ENCODE measurements at regions not wholly inside any gene's neighbourhood (a gene's known extent, or its start where the extent isn't known, plus 50 kb on each side); places are given as distances from the start of the nearest gene placed in this dataset.

DNA sequence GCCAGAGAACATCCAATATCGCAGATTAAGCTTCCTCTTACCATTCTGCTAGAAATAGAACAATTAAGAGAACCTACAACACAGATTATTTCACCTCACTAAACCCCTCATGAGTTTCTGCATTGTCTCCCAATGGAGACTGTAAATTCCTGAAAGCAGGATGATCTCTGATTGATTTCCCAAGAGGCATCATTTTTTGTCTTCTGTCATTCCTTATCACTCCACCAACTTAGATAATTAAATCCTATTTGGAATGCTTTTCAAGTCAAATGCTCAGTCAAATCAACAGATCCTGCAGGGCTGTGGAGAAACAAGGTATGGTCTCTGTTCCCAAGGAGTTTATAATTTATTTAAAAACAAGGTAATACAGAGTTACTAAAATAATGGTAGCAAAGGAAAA, 161.5 kb downstream of the MTERF1 start:
- CTCF ChIA-PET: no interaction called here
- Mint-ChIP-seq H3K27ac (no peak overlapping the region), H3K9me3 (0 out of 2 replicates have a peak, but pooled peaks cover 3% of the 10 kb centered on the region), H3K4me1 (peaks cover 5% of the 10 kb centered on the region; the same call in 1 of the 2 replicates), H3K4me3 (no peak overlapping the region), H3K36me3 (no peaks in the 10 kb centered on the region), H3K27me3 (ENCODE audit: low read depth) (no peaks in the 10 kb centered on the region)
- TF ChIP-seq ZNF423 (CRISPR knock-in tag; IDR thresholded peaks at IDR 0.05) (no peak), ESRRA (CRISPR knock-in tag; IDR thresholded peaks at IDR 0.05; ENCODE audit: borderline replicate concordance) (no peak), ELF4 (CRISPR knock-in tag; IDR thresholded peaks at IDR 0.05; ENCODE audit: low read depth) (no peak), SMAD4 (CRISPR knock-in tag; IDR thresholded peaks at IDR 0.05) (no peak), MXD4 (CRISPR knock-in tag; IDR thresholded peaks at IDR 0.05; ENCODE audit: borderline replicate concordance) (no peak), SOX15 (CRISPR knock-in tag; IDR thresholded peaks at IDR 0.05) (no peak), ZNF219 (CRISPR knock-in tag; IDR thresholded peaks at IDR 0.05; ENCODE audit: borderline replicate concordance) (no peak), SMAD3 (CRISPR knock-in tag; IDR thresholded peaks at IDR 0.05; ENCODE audit: borderline replicate concordance) (no peak), ETV6 (CRISPR knock-in tag; IDR thresholded peaks at IDR 0.05) (no peak), ZNF671 (CRISPR knock-in tag; IDR thresholded peaks at IDR 0.05) (no peak)
- TF ChIP-seq, protein P1, sequence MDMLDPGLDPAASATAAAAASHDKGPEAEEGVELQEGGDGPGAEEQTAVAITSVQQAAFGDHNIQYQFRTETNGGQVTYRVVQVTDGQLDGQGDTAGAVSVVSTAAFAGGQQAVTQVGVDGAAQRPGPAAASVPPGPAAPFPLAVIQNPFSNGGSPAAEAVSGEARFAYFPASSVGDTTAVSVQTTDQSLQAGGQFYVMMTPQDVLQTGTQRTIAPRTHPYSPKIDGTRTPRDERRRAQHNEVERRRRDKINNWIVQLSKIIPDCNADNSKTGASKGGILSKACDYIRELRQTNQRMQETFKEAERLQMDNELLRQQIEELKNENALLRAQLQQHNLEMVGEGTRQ (CRISPR knock-in tag; IDR thresholded peaks at IDR 0.05): no peak
- TF ChIP-seq, protein P2, sequence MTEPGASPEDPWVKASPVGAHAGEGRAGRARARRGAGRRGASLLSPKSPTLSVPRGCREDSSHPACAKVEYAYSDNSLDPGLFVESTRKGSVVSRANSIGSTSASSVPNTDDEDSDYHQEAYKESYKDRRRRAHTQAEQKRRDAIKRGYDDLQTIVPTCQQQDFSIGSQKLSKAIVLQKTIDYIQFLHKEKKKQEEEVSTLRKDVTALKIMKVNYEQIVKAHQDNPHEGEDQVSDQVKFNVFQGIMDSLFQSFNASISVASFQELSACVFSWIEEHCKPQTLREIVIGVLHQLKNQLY (CRISPR knock-in tag; IDR thresholded peaks at IDR 0.05): no peak
- TF ChIP-seq, protein P3, sequence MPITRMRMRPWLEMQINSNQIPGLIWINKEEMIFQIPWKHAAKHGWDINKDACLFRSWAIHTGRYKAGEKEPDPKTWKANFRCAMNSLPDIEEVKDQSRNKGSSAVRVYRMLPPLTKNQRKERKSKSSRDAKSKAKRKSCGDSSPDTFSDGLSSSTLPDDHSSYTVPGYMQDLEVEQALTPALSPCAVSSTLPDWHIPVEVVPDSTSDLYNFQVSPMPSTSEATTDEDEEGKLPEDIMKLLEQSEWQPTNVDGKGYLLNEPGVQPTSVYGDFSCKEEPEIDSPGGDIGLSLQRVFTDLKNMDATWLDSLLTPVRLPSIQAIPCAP (CRISPR knock-in tag; IDR thresholded peaks at IDR 0.05): no peak
- TF ChIP-seq, protein P4, sequence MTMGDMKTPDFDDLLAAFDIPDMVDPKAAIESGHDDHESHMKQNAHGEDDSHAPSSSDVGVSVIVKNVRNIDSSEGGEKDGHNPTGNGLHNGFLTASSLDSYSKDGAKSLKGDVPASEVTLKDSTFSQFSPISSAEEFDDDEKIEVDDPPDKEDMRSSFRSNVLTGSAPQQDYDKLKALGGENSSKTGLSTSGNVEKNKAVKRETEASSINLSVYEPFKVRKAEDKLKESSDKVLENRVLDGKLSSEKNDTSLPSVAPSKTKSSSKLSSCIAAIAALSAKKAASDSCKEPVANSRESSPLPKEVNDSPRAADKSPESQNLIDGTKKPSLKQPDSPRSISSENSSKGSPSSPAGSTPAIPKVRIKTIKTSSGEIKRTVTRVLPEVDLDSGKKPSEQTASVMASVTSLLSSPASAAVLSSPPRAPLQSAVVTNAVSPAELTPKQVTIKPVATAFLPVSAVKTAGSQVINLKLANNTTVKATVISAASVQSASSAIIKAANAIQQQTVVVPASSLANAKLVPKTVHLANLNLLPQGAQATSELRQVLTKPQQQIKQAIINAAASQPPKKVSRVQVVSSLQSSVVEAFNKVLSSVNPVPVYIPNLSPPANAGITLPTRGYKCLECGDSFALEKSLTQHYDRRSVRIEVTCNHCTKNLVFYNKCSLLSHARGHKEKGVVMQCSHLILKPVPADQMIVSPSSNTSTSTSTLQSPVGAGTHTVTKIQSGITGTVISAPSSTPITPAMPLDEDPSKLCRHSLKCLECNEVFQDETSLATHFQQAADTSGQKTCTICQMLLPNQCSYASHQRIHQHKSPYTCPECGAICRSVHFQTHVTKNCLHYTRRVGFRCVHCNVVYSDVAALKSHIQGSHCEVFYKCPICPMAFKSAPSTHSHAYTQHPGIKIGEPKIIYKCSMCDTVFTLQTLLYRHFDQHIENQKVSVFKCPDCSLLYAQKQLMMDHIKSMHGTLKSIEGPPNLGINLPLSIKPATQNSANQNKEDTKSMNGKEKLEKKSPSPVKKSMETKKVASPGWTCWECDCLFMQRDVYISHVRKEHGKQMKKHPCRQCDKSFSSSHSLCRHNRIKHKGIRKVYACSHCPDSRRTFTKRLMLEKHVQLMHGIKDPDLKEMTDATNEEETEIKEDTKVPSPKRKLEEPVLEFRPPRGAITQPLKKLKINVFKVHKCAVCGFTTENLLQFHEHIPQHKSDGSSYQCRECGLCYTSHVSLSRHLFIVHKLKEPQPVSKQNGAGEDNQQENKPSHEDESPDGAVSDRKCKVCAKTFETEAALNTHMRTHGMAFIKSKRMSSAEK (CRISPR knock-in tag; IDR thresholded peaks at IDR 0.05; ENCODE audit: borderline replicate concordance): no peak
- TF ChIP-seq, protein P5, sequence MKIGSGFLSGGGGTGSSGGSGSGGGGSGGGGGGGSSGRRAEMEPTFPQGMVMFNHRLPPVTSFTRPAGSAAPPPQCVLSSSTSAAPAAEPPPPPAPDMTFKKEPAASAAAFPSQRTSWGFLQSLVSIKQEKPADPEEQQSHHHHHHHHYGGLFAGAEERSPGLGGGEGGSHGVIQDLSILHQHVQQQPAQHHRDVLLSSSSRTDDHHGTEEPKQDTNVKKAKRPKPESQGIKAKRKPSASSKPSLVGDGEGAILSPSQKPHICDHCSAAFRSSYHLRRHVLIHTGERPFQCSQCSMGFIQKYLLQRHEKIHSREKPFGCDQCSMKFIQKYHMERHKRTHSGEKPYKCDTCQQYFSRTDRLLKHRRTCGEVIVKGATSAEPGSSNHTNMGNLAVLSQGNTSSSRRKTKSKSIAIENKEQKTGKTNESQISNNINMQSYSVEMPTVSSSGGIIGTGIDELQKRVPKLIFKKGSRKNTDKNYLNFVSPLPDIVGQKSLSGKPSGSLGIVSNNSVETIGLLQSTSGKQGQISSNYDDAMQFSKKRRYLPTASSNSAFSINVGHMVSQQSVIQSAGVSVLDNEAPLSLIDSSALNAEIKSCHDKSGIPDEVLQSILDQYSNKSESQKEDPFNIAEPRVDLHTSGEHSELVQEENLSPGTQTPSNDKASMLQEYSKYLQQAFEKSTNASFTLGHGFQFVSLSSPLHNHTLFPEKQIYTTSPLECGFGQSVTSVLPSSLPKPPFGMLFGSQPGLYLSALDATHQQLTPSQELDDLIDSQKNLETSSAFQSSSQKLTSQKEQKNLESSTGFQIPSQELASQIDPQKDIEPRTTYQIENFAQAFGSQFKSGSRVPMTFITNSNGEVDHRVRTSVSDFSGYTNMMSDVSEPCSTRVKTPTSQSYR (CRISPR knock-in tag; IDR thresholded peaks at IDR 0.05): no peak
- TF ChIP-seq, protein P6, sequence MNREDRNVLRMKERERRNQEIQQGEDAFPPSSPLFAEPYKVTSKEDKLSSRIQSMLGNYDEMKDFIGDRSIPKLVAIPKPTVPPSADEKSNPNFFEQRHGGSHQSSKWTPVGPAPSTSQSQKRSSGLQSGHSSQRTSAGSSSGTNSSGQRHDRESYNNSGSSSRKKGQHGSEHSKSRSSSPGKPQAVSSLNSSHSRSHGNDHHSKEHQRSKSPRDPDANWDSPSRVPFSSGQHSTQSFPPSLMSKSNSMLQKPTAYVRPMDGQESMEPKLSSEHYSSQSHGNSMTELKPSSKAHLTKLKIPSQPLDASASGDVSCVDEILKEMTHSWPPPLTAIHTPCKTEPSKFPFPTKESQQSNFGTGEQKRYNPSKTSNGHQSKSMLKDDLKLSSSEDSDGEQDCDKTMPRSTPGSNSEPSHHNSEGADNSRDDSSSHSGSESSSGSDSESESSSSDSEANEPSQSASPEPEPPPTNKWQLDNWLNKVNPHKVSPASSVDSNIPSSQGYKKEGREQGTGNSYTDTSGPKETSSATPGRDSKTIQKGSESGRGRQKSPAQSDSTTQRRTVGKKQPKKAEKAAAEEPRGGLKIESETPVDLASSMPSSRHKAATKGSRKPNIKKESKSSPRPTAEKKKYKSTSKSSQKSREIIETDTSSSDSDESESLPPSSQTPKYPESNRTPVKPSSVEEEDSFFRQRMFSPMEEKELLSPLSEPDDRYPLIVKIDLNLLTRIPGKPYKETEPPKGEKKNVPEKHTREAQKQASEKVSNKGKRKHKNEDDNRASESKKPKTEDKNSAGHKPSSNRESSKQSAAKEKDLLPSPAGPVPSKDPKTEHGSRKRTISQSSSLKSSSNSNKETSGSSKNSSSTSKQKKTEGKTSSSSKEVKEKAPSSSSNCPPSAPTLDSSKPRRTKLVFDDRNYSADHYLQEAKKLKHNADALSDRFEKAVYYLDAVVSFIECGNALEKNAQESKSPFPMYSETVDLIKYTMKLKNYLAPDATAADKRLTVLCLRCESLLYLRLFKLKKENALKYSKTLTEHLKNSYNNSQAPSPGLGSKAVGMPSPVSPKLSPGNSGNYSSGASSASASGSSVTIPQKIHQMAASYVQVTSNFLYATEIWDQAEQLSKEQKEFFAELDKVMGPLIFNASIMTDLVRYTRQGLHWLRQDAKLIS (CRISPR knock-in tag; IDR thresholded peaks at IDR 0.05; ENCODE audit: borderline replicate concordance): no peak
- POLR2A ChIA-PET: no interaction called here
- no peak for ATAC-seq
- DNase-seq (ENCODE audit: low spot score): no peak
